Cardiac muscle cell (in vitro differentiated cells and primary cell): ENCODE measurements at regions not wholly inside any gene's neighbourhood (a gene's known extent, or its start where the extent isn't known, plus 50 kb on each side); places are given as distances from the start of the nearest gene placed in this dataset.

Experiments
- DNase-seq, 2 donors: peaks; one replicate each; pipeline versions ENCODE4 v3.0.0 to v3.0.0-alpha.2; 2010 to 2017; ENCODE audit warnings: low read depth in 1 of 2, low spot score in 1 of 2
- H3K27ac ChIP-seq: fragments of 200-600 bp; sonication (generic); 2 replicates; pipeline ENCODE4 v1.5.1; 2016
- H3K27me3 ChIP-seq: fragments of 200-600 bp; sonication (generic); 2 replicates; pipeline ENCODE4 v1.6.0; 2016; ENCODE audit warnings: control low read depth
- H3K36me3 ChIP-seq: fragments of 200-600 bp; sonication (generic); 2 replicates; pipeline ENCODE4 v1.5.1; 2016; ENCODE audit warnings: control low read depth
- H3K4me1 ChIP-seq: fragments of 200-600 bp; sonication (generic); 2 replicates; pipeline ENCODE4 v1.8.1; 2017; ENCODE audit warnings: low read depth, mild to moderate bottlenecking, mixed run types
- H3K4me3 ChIP-seq: fragments of 200-600 bp; sonication (generic); 2 replicates; pipeline ENCODE4 v1.5.1; 2016; ENCODE audit warnings: mild to moderate bottlenecking
- H3K9me3 ChIP-seq: fragments of 200-600 bp; sonication (generic); 2 replicates; pipeline ENCODE4 v1.5.1; 2017; ENCODE audit warnings: low read depth, mild to moderate bottlenecking, control low read depth
- TF ChIP-seq, protein P1 (sequence below): IDR thresholded peaks from 2 replicates; pipeline ENCODE4 v1.5.1; 2012; ENCODE audit warnings: low read depth, mild to moderate bottlenecking, low read length

DNA sequence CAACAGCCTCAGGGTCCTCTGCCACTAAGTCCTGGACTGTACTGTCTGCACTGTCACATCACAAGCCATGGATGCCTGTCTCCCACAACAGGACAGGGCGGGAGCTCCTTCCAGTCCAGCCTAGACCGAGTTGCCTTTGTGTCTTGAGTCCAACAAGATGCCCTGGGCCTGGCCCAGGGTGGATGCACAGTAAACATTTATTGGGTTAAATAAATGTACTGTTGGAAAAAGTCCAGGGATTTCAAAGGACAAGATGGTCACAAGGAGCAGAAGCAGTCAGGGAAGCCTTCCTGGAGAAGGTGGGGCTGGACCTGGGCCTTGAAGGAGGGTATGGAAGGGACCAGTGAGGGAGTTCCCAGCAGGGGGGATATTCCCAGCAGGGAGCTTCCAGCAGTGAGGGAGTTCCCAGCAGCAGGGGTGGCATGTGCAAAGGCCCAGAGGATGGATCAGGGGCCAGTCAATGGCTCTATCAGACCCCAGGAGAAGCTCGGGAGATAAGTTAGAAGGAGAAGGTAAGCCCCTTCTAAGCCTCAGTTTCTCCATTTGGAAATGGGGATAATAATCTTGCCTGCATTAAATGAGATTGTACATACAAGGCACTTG, 72.7 kb upstream of the NEURL1B start:
- Histone ChIP-seq H3K4me1 (peaks cover 46% of the 10 kb centered on the region), H3K36me3 (no peaks in the 10 kb centered on the region), H3K27me3 (no peaks in the 10 kb centered on the region), H3K27ac (peak overlapping the region; percentile 100), H3K9me3 (no peaks in the 10 kb centered on the region), H3K4me3 (no peak overlapping the region)
- DNase-seq = no peak
- TF ChIP-seq, protein P1, sequence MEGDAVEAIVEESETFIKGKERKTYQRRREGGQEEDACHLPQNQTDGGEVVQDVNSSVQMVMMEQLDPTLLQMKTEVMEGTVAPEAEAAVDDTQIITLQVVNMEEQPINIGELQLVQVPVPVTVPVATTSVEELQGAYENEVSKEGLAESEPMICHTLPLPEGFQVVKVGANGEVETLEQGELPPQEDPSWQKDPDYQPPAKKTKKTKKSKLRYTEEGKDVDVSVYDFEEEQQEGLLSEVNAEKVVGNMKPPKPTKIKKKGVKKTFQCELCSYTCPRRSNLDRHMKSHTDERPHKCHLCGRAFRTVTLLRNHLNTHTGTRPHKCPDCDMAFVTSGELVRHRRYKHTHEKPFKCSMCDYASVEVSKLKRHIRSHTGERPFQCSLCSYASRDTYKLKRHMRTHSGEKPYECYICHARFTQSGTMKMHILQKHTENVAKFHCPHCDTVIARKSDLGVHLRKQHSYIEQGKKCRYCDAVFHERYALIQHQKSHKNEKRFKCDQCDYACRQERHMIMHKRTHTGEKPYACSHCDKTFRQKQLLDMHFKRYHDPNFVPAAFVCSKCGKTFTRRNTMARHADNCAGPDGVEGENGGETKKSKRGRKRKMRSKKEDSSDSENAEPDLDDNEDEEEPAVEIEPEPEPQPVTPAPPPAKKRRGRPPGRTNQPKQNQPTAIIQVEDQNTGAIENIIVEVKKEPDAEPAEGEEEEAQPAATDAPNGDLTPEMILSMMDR = no peak

DNA sequence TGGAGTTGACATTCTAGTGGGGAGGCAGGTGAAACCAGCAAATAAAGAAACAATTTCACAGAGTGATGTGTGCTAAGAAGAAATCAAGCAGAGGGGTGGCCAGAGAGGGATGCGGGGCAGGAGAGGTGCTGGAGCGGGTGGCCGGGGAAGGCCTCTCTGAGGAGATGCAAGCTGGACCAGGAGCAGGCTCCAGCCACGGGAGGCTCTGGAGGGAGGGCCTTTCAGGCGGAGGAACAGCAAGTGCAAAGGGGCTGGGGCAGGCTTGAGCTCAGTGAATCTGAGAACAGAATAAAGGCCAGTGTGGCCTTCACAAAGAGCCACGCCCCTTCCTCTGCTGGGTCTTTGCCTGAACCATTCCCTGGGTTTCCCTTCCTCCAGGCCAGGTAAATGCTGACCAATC, 73.2 kb upstream of the NEURL1B start:
- TF ChIP-seq, protein P1 = no peak

DNA sequence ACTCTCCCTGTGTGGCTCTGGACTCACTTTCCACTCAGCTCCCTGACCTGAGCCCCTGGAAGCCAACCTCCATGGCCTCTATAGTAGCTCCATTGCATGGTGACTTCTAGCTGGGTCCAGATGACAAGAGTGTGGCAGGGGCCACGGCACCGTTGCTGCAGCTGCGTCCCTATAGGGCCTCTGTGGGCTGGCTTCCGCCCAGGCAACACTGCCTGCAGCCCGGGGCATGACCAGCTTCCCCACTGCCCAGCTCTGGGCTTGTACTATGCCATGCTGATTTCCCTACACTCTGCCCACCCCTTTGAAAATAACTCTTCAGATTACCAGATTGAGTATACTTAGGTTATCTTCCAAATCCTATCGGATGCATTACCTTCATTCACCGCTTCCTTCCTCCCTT, 73.8 kb upstream of the NEURL1B start:
- H3K27ac ChIP-seq = peak overlapping the region; percentile 100
- H3K4me3 ChIP-seq = no peak overlapping the region
- TF ChIP-seq, protein P1 = no peak
- H3K36me3 ChIP-seq = no peaks in the 10 kb centered on the region
- H3K27me3 ChIP-seq = no peaks in the 10 kb centered on the region
- peaks cover 47% of the 10 kb centered on the region for H3K4me1 ChIP-seq
- no peak for DNase-seq
- H3K9me3 ChIP-seq = no peaks in the 10 kb centered on the region

More for the DNA sequence above, 73.2 kb upstream of the NEURL1B start:
- H3K27ac ChIP-seq = peak overlapping the region; percentile 100
- H3K4me3 ChIP-seq = no peak overlapping the region
- no peaks in the 10 kb centered on the region for H3K36me3 ChIP-seq
- DNase-seq = no peak
- H3K9me3 ChIP-seq = no peaks in the 10 kb centered on the region
- H3K27me3 ChIP-seq = no peaks in the 10 kb centered on the region
- H3K4me1 ChIP-seq = peaks cover 46% of the 10 kb centered on the region

DNA sequence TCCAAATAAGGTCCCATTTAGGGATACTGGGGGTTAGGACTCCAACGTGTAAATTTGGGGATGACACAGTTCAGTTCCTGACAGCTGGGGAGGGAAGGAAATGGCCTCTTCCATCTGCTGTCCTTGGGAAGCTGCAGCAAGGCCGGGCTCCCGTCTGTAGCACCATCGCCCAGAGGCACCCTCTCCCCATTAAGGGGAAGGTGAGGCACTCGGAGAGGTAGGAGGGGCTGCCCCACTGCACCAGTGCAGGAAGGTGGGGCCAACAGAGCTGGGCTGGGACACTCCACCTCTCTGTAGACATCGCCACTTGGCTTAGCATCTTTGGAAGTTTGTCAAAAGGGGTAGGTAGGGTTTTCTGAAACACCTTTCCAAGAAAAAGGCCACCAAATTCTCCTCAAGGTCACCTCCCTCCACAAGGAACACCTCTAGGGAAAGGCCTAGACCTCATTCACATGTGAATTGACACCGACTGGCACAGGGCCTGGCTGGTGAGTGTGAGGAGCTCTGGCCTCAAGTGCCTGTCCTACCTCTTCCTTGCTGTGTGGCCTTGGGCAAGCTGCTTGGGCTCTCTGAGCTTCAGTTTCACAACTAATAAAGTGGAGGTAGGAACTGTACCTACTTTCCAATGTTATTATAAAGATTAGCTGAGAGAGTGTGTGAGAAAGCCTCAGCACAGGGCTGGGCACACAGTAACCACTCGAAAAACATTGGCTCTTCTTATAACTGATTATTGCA, 75.0 kb upstream of the NEURL1B start:
- TF ChIP-seq, protein P1 = no peak
- Histone ChIP-seq H3K4me1 (peaks cover 36% of the 10 kb centered on the region), H3K9me3 (no peaks in the 10 kb centered on the region)

DNA sequence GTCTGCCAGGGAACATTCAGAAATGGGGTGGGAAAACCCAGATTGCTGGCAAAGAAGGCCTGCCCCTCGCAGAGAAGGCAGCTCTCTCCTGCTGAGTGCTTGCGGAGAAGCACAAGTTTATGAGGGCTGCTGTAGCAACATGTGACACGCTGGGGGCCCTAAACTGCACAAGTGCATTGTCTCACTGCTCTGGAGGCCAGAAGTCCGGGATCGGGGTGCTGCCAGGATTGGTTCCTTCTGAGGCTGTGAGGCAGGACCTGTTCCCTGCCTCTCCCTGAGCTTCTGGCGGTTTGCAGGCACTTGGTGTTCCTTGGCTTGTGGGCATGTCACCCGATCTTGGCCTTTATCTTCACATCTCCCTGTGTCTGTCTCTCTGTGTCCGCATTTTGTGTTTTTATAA, 75.6 kb upstream of the NEURL1B start:
- Histone ChIP-seq H3K27me3 (no peaks in the 10 kb centered on the region), H3K4me3 (no peak overlapping the region), H3K27ac (peak overlapping the region; percentile 22), H3K4me1 (peaks cover 30% of the 10 kb centered on the region), H3K9me3 (no peaks in the 10 kb centered on the region), H3K36me3 (no peaks in the 10 kb centered on the region)
- DNase-seq = no peak
- TF ChIP-seq, protein P1 = no peak

More for the DNA sequence above, 75.0 kb upstream of the NEURL1B start:
- peak overlapping the region; percentile 100 for H3K27ac ChIP-seq
- no peak overlapping the region for H3K4me3 ChIP-seq
- no peaks in the 10 kb centered on the region for H3K36me3 ChIP-seq
- DNase-seq = no peak
- H3K27me3 ChIP-seq = no peaks in the 10 kb centered on the region
